Fibroblast of upper back skin (primary cell): ENCODE measurements at regions not wholly inside any gene's neighbourhood (a gene's known extent, or its start where the extent isn't known, plus 50 kb on each side); places are given as distances from the start of the nearest gene placed in this dataset.
"Not testable (repeated sequence)": the region's sequence is repeated elsewhere in the genome, so short reads cannot be mapped to it uniquely, and the experiment has no call there.

Experiments used
- DNase-seq: peaks from one replicate; pipeline ENCODE4 v3.0.0-alpha.2; 2013

- DNase-seq, result no peak
Measured at GRCh38 chr21:24445517-24445916, 1161.8 kb downstream of the MRPL39 start.

- DNase-seq, result no peak
Measured at GRCh38 chr21:24444736-24445135, 1162.5 kb downstream of the MRPL39 start.

- DNase-seq, result no peak
Measured at GRCh38 chr21:24436236-24436635, 1171.0 kb downstream of the MRPL39 start.

- DNase-seq, result no peak
Measured at GRCh38 chr21:24428591-24429199, 1178.6 kb downstream of the MRPL39 start.

- DNase-seq, result no peak
Measured at GRCh38 chr21:24424776-24425175, 1182.5 kb downstream of the MRPL39 start.

- no peak for DNase-seq
Measured at GRCh38 chr21:24423546-24423945, 1183.7 kb downstream of the MRPL39 start.

GRCh38 chr21:24420689-24421088 lies 1186.6 kb downstream of the MRPL39 start:
- no peak for DNase-seq

GRCh38 chr21:24419641-24420040 lies 1187.6 kb downstream of the MRPL39 start:
- not testable (repeated sequence) for DNase-seq

GRCh38 chr21:24418671-24419070 lies 1188.6 kb downstream of the MRPL39 start:
- no peak for DNase-seq

GRCh38 chr21:24411429-24411828 lies 1195.9 kb downstream of the MRPL39 start:
- DNase-seq, result no peak

- DNase-seq, result no peak
Measured at GRCh38 chr21:24403221-24403620, 1204.1 kb downstream of the MRPL39 start.

GRCh38 chr21:24395320-24395923 lies 1211.9 kb downstream of the MRPL39 start:
- DNase-seq, result peak; percentile 0

GRCh38 chr21:24375201-24375600 lies 1232.1 kb downstream of the MRPL39 start:
- DNase-seq, result no peak

GRCh38 chr21:24372506-24372905 lies 1234.8 kb downstream of the MRPL39 start:
- no peak for DNase-seq

GRCh38 chr21:24369746-24370145 lies 1237.5 kb downstream of the MRPL39 start:
- peak; percentile 5 for DNase-seq

- no peak for DNase-seq
Measured at GRCh38 chr21:24369278-24369677, 1238.0 kb downstream of the MRPL39 start.

GRCh38 chr21:24367936-24368335 lies 1239.3 kb downstream of the MRPL39 start:
- DNase-seq, result peak; percentile 44

GRCh38 chr21:24353492-24353891 lies 1253.8 kb downstream of the MRPL39 start:
- no peak for DNase-seq

- no peak for DNase-seq
Measured at GRCh38 chr21:24339406-24339805, 1267.9 kb downstream of the MRPL39 start.

GRCh38 chr21:24336491-24336890 lies 1270.8 kb downstream of the MRPL39 start:
- DNase-seq, result no peak

GRCh38 chr21:24323536-24323935 lies 1283.7 kb downstream of the MRPL39 start:
- no peak for DNase-seq

- no peak for DNase-seq
Measured at GRCh38 chr21:24316277-24316922, 1290.9 kb downstream of the MRPL39 start.

- no peak for DNase-seq
Measured at GRCh38 chr21:24310788-24311187, 1296.5 kb downstream of the MRPL39 start.

GRCh38 chr21:24308183-24308582 lies 1299.1 kb downstream of the MRPL39 start:
- no peak for DNase-seq
